H9 (cell line): ENCODE measurements at regions not wholly inside any gene's neighbourhood (a gene's known extent, or its start where the extent isn't known, plus 50 kb on each side); places are given as distances from the start of the nearest gene placed in this dataset.
A peak's percentile ranks its signal among the peaks of the same experiment; 100 is the strongest.

Source experiments
- DNase-seq: peaks from one replicate; pipeline ENCODE4 v3.0.0-alpha.2; 2017
- H2AFZ ChIP-seq: one replicate; pipeline ENCODE4 v1.6.1; 2013; ENCODE audit warnings: mild to moderate bottlenecking, low read length, control low read depth, moderate library complexity
- H2AK5ac ChIP-seq: 2 replicates; pipeline ENCODE4 v1.6.1; 2013; ENCODE audit warnings: low read length, control low read depth, mixed read lengths; ENCODE audit not compliant: insufficient read length
- H2BK120ac ChIP-seq: one replicate; pipeline ENCODE4 v1.6.1; 2013; ENCODE audit warnings: low read depth, mild to moderate bottlenecking, low read length, control low read depth, inconsistent platforms; ENCODE audit not compliant: poor library complexity, severe bottlenecking
- H2BK12ac ChIP-seq: 2 replicates; pipeline ENCODE4 v1.6.1; 2013; ENCODE audit warnings: low read length, control low read depth, mixed read lengths, low read depth; ENCODE audit not compliant: insufficient read length
- H2BK15ac ChIP-seq: 2 replicates; pipeline ENCODE4 v1.6.1; 2013; ENCODE audit warnings: low read depth, low read length, control low read depth
- H2BK20ac ChIP-seq: one replicate; pipeline ENCODE4 v1.6.1; 2013; ENCODE audit warnings: low read depth, mild to moderate bottlenecking, low read length, control low read depth, inconsistent platforms; ENCODE audit not compliant: poor library complexity, severe bottlenecking
- H2BK5ac ChIP-seq: 2 replicates; pipeline ENCODE4 v1.6.1; 2013; ENCODE audit warnings: low read length, control low read depth, mixed read lengths; ENCODE audit not compliant: insufficient read length
- H3K14ac ChIP-seq: 2 replicates; pipeline ENCODE4 v1.6.1; 2013; ENCODE audit warnings: low read length, control low read depth; ENCODE audit not compliant: insufficient read depth
- H3K18ac ChIP-seq: 2 replicates; pipeline ENCODE4 v1.6.1; 2013; ENCODE audit warnings: low read depth, mild to moderate bottlenecking, mixed read lengths, low read length, control low read depth; ENCODE audit not compliant: insufficient read length
- H3K23ac ChIP-seq: 2 replicates; pipeline ENCODE4 v1.6.1; 2013; ENCODE audit warnings: low read length, control low read depth, mixed read lengths, low read depth; ENCODE audit not compliant: insufficient read length
- H3K23me2 ChIP-seq: 2 replicates; pipeline ENCODE4 v1.6.1; 2013; ENCODE audit warnings: low read depth, mild to moderate bottlenecking, mixed read lengths, low read length, control low read depth; ENCODE audit not compliant: insufficient read length, poor library complexity, severe bottlenecking
- H3K27ac ChIP-seq: 2 replicates; pipeline ENCODE4 v1.5.1; 2013; ENCODE audit warnings: low read length, control low read depth, mixed read lengths, low read depth; ENCODE audit not compliant: insufficient read length
- H3K27me3 ChIP-seq: 2 replicates; pipeline ENCODE4 v1.6.1; 2013; ENCODE audit warnings: low read length, control low read depth, inconsistent platforms; ENCODE audit not compliant: insufficient read depth
- H3K4ac ChIP-seq: 2 replicates; pipeline ENCODE4 v1.6.1; 2013; ENCODE audit warnings: low read depth, mild to moderate bottlenecking, control low read depth, inconsistent platforms, low read length, moderate library complexity
- H3K4me1 ChIP-seq: 2 replicates; pipeline ENCODE4 v1.6.1; 2013; ENCODE audit warnings: low read length, control low read depth, inconsistent platforms; ENCODE audit not compliant: insufficient read depth
- H3K4me2 ChIP-seq: 2 replicates; pipeline ENCODE4 v1.6.1; 2013; ENCODE audit warnings: low read length, control low read depth, mixed read lengths; ENCODE audit not compliant: insufficient read length, insufficient read depth
- H3K56ac ChIP-seq: 2 replicates; pipeline ENCODE4 v1.6.1; 2013; ENCODE audit warnings: low read depth, mild to moderate bottlenecking, mixed read lengths, low read length, control low read depth; ENCODE audit not compliant: insufficient read length
- H3K79me1 ChIP-seq: 2 replicates; pipeline ENCODE4 v1.6.1; 2013; ENCODE audit warnings: low read depth, mild to moderate bottlenecking, moderate library complexity, low read length, control low read depth, inconsistent platforms; ENCODE audit not compliant: insufficient read depth, poor library complexity, severe bottlenecking
- H3K79me2 ChIP-seq: 2 replicates; pipeline ENCODE4 v1.6.1; 2013; ENCODE audit warnings: low read length, control low read depth, inconsistent platforms; ENCODE audit not compliant: insufficient read depth
- H3K9ac ChIP-seq: 2 replicates; pipeline ENCODE4 v1.6.1; 2013; ENCODE audit warnings: low read length, control low read depth, mixed read lengths; ENCODE audit not compliant: insufficient read length; ENCODE audit errors: extremely low read depth
- H3K9me3 ChIP-seq: one replicate; pipeline ENCODE4 v1.6.1; 2013; ENCODE audit warnings: low read depth, low read length, inconsistent platforms; ENCODE audit not compliant: control insufficient read depth
- H3T11ph ChIP-seq: one replicate; pipeline ENCODE4 v1.6.1; 2013; ENCODE audit warnings: mild to moderate bottlenecking, low read length, control low read depth, inconsistent platforms
- H4K20me1 ChIP-seq: one replicate; pipeline ENCODE4 v1.6.1; 2013; ENCODE audit not compliant: control insufficient read depth, insufficient read length, insufficient read depth
- H4K5ac ChIP-seq: 2 replicates; pipeline ENCODE4 v1.6.1; 2013; ENCODE audit warnings: low read depth, mild to moderate bottlenecking, mixed read lengths, low read length, control low read depth; ENCODE audit not compliant: insufficient read length
- H4K8ac ChIP-seq: replicated peaks from 2 replicates; pipeline ENCODE4 v1.6.1; 2013; ENCODE audit warnings: low read length, control low read depth, mixed read lengths, low read depth; ENCODE audit not compliant: insufficient read length
- H4K91ac ChIP-seq: 2 replicates; pipeline ENCODE4 v1.6.1; 2013; ENCODE audit warnings: low read depth, mild to moderate bottlenecking, moderate library complexity, mixed read lengths, low read length, control low read depth; ENCODE audit not compliant: insufficient read length
- H3K27ac Mint-ChIP-seq, 3 experiments: 2 replicates in 2 of 3; 3 replicates in 1 of 3; pipeline ENCODE4 v1.8.0; 2020 to 2021; ENCODE audit warnings: mixed read lengths in 3 of 3, mild to moderate bottlenecking in 1 of 3, moderate library complexity in 1 of 3
- H3K27me3 Mint-ChIP-seq: 2 replicates; pipeline ENCODE4 v1.8.0; 2021; ENCODE audit warnings: low read depth, mild to moderate bottlenecking, moderate library complexity, mixed read lengths
- H3K36me3 Mint-ChIP-seq, 3 experiments: 2 replicates in 2 of 3; 3 replicates in 1 of 3; pipeline ENCODE4 v1.8.0; 2020 to 2021; ENCODE audit warnings: low read depth in 3 of 3, mixed read lengths in 3 of 3; ENCODE audit not compliant: insufficient read depth in 1 of 3
- H3K4me1 Mint-ChIP-seq, 2 experiments: 2 replicates each; pipeline ENCODE4 v1.8.0; 2020; ENCODE audit warnings: mixed read lengths in 2 of 2
- H3K4me3 Mint-ChIP-seq, 2 experiments: 2 replicates in 1 of 2; 3 replicates in 1 of 2; pipeline ENCODE4 v1.8.0; 2020 to 2021; ENCODE audit warnings: mild to moderate bottlenecking in 2 of 2, mixed read lengths in 2 of 2, moderate library complexity in 1 of 2
- H3K9me3 Mint-ChIP-seq, 2 experiments: 2 replicates in 1 of 2; 3 replicates in 1 of 2; pipeline ENCODE4 v1.8.0; 2020; ENCODE audit warnings: mild to moderate bottlenecking in 2 of 2, mixed read lengths in 2 of 2, moderate library complexity in 1 of 2
- WGBS: extraction: QIAGEN DNeasy Blood & Tissue Kit; methylation state at CpG from one replicate; pipeline ENCODE4 v1.1.7; 2013; ENCODE audit warnings: missing lambda C conversion rate, low lambda C conversion rate, mixed read lengths; ENCODE audit not compliant: insufficient read length; ENCODE audit errors: extremely low coverage; 5-methylcytosine and 5-hydroxymethylcytosine counted together
- TF ChIP-seq, protein P1 (sequence below): fragments of 200-600 bp; sonication (generic); conservative IDR thresholded peaks from 3 replicates; pipeline ENCODE4 v1.8.0; 2021; ENCODE audit warnings: antibody characterized with exemption, mild to moderate bottlenecking

- no peak overlapping the region for H2BK15ac ChIP-seq
- H3K56ac ChIP-seq = no peak overlapping the region
- TF ChIP-seq, protein P1, sequence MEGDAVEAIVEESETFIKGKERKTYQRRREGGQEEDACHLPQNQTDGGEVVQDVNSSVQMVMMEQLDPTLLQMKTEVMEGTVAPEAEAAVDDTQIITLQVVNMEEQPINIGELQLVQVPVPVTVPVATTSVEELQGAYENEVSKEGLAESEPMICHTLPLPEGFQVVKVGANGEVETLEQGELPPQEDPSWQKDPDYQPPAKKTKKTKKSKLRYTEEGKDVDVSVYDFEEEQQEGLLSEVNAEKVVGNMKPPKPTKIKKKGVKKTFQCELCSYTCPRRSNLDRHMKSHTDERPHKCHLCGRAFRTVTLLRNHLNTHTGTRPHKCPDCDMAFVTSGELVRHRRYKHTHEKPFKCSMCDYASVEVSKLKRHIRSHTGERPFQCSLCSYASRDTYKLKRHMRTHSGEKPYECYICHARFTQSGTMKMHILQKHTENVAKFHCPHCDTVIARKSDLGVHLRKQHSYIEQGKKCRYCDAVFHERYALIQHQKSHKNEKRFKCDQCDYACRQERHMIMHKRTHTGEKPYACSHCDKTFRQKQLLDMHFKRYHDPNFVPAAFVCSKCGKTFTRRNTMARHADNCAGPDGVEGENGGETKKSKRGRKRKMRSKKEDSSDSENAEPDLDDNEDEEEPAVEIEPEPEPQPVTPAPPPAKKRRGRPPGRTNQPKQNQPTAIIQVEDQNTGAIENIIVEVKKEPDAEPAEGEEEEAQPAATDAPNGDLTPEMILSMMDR = no peak
- H3K79me1 ChIP-seq = no peaks in the 10 kb centered on the region
- Mint-ChIP-seq H3K27ac (peak overlapping the region in 1 of 3 experiments; percentile 78; a peak in 1 of 7 replicates), H3K36me3 (peaks cover 0 to 4% (median 0%) of the 10 kb centered on the region in 3 experiments; a peak in 3 of 7 replicates), H3K9me3 (no peaks in the 10 kb centered on the region; a peak in 1 of 5 replicates), H3K4me3 (no peak overlapping the region), H3K4me1 (peaks cover 8 to 10% of the 10 kb centered on the region in 2 experiments), H3K27me3 (no peaks in the 10 kb centered on the region; the same call in 1 of the 2 replicates)
- no peak overlapping the region for H2BK5ac ChIP-seq
- H3K4ac ChIP-seq = no peak overlapping the region
- H4K8ac ChIP-seq = no peak overlapping the region
- H2BK120ac ChIP-seq = no peak overlapping the region
- H3K18ac ChIP-seq = no peak overlapping the region
- H3K9me3 ChIP-seq = no peaks in the 10 kb centered on the region
- H2BK12ac ChIP-seq = no peak overlapping the region
- H2AFZ ChIP-seq = no peak overlapping the region
- H3K23me2 ChIP-seq = no peaks in the 10 kb centered on the region
- H3K4me1 ChIP-seq = no peaks in the 10 kb centered on the region
- no peak overlapping the region for H3K4me2 ChIP-seq
- H3K14ac ChIP-seq = no peak overlapping the region
- H3K23ac ChIP-seq = no peak overlapping the region
- no peak overlapping the region for H4K5ac ChIP-seq
- H2AK5ac ChIP-seq = no peak overlapping the region
- H3K27me3 ChIP-seq = no peaks in the 10 kb centered on the region
- H3K9ac ChIP-seq = no peak overlapping the region
- H3T11ph ChIP-seq = no peak overlapping the region
- DNase-seq = no peak
- no peak overlapping the region for H4K91ac ChIP-seq
- no peak overlapping the region for H3K27ac ChIP-seq
- WGBS = no CpG with 5 or more reads among the region's 5 CpGs
- H2BK20ac ChIP-seq = no peak overlapping the region
- H3K79me2 ChIP-seq = no peaks in the 10 kb centered on the region
- H4K20me1 ChIP-seq = no peaks in the 10 kb centered on the region
Observed at GRCh38 chr1:14143777-14144176, 443.8 kb downstream of the PRDM2 start.
